Fibroblast of gingiva (primary cell): ENCODE measurements at regions not wholly inside any gene's neighbourhood (a gene's known extent, or its start where the extent isn't known, plus 50 kb on each side); places are given as distances from the start of the nearest gene placed in this dataset.
"Not testable (repeated sequence)": the region's sequence is repeated elsewhere in the genome, so short reads cannot be mapped to it uniquely, and the experiment has no call there.

Source experiments
- DNase-seq: peaks from one replicate; pipeline ENCODE4 v3.0.0-alpha.2; 2011; ENCODE audit warnings: low read depth

DNA sequence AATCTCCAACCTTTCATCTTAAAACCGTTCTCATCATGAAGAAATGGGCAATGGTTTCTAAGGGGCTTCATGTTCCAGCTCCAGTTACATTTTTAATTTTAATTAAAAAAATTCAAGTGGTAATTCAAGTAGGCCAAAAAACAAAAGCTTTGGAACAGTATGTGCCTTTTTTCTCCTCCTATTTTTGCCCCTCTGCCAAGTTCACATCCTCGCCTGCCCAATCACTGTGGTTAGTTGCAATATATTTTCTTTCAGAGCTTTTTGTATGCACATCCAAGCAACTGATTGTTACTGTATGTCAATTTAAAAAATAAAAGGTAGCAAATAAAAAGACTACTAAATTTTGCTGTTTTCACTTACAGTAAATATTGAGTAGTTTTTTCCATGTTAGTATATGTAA, 99.8 kb upstream of the B3GAT2 start:
- DNase-seq = peak; percentile 53

GRCh38 chr6:71066153-71066552, 109.3 kb upstream of the B3GAT2 start:
- DNase-seq = no peak

- DNase-seq = no peak
These were observed 111.0 kb upstream of the B3GAT2 start for GRCh38 chr6:71067816-71068215.

DNA sequence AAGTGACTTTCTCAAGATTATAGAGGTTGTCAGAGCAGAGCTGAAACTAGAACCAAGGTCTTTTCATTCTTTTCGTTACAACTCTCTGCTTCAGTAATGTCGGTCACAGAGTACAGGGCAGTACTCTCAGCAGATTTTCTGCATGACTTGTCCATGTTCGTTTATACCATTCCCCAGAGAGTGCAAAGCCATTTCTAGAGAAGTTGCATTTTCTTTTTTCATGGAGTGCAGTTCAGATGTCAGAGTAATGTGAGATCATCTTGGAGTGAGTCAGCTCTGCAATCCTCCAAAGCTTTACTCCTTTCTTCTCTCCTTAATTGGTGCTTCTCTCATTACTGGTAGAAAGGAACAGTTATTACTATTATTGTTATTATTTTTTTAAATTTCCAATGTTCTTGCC, 115.6 kb upstream of the B3GAT2 start:
- peak; percentile 28 for DNase-seq

DNA sequence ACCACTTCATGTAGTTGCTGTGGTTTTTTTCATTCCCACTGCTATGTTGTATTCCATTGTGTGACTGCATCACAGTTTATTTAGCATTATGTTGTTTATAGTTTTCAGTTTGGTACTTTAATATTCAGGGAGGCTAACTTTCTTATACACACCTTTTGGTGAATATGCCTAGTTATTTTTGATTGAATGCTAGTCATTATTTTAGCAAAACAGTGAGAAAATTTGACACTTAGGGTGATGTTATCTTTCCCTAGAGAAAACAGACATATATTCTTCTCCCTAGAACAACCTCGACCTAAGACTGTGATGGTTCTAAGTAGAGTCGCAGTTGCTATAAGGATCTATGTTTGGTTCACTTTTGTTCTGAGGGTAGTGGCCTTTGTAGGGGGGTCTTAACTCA, 120.8 kb upstream of the B3GAT2 start:
- no peak for DNase-seq

DNA sequence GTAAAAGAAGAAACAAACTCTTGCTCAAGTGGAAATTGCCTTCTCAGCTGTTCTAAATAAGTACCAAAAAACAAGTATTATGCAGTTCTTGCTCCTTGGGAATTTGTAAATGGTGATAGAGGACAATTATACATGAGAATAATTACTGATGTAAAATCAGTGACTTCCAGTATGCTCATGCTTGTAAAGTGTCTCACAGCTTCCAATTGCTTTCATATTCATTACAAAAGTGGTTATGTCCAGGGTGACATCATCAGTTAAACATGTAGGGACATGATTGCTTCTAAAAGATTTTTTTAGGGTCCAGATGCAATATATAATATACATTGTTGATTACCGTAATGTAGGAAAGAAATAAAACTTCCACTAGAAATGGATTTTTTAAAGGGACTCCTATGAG, 122.8 kb upstream of the B3GAT2 start:
- peak; percentile 14 for DNase-seq

DNA sequence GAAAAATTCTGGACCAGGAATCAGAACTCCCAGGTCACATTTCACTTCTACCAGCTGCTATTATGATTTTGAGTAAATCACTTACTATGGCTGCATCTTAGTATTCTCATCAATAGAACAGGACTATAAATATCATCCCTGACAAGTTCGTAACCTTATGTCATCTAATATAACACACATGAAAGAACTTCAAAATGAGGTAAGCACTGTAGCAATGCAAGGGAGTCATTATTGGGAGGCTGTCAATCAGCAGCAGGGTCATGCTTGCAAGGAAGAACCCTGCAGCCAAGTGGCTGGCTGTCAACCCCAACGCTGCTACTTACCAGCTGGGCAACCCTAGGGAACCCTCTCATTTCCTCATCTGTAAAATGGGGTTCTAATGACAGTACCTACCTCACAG, 123.3 kb upstream of the B3GAT2 start:
- DNase-seq = no peak

DNA sequence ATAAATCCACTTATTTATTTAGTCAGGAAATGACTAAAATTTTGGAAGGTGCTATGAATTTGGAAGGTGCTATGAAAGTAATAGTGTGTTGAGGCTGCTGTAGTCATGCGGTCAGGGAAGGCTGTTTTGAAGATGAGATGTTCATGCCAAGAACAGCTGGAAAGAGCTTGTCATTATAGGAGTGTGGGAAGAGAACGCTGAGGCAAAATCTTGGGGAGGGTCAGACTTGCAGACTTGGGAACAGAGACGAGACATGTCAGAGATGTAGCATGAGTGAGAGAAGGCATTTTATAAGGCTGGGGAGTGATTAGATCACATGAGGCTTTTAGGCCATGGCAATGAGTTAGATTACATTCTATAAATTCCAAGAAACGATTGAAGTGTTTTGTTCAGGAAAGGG, 124.0 kb upstream of the B3GAT2 start:
- DNase-seq = peak; percentile 13

GRCh38 chr6:71082033-71082650, 125.3 kb upstream of the B3GAT2 start:
- DNase-seq = peak; percentile 17

DNA sequence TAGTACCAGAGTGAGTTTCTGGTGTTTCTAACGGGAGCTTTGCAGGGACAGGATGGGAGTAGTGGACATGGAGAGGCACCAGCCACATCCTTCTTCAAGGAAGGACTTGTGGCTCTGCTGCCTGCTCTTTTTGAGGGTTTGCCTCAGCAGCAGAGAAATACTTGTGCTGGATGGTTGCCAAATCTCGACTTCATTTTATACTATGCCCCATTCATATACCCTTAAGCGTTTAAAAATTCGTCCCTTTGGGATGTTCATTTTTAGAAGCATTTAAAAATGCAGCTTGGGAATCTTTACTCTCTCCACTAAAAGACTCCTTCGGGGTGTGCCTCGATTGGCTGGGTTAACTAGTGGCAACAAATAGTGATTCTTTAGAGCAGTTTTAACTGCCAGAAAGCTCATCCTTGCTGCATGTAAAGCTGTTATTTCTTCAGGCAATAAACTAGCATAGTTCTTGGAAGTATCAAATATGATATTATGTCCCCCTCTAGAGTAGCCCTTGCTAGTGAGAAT, 126.5 kb upstream of the B3GAT2 start:
- no peak for DNase-seq

GRCh38 chr6:71088166-71088565, 131.3 kb upstream of the B3GAT2 start:
- no peak for DNase-seq

DNA sequence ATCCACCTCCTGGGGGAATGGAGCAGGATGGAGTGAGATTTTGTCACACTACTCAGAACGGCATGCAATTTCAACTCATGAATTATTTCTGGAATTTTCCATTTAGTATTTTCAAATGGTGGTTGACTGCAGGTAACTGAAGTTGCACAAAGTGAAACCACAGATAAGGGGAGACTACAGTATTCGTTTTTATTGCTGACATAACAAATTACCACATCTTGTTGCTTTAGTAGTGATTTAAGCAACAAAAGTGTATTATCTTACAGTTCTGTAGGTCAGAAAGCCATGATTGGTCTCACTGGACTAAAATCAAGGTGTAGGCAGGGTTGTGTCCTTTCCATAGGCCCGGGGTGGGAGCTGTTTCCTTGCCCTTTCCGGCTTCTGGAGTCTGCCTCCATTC, 133.4 kb upstream of the B3GAT2 start:
- DNase-seq = no peak

GRCh38 chr6:71091167-71091566, 134.3 kb upstream of the B3GAT2 start:
- DNase-seq = no peak

GRCh38 chr6:71091956-71092355, 135.1 kb upstream of the B3GAT2 start:
- no peak for DNase-seq

DNA sequence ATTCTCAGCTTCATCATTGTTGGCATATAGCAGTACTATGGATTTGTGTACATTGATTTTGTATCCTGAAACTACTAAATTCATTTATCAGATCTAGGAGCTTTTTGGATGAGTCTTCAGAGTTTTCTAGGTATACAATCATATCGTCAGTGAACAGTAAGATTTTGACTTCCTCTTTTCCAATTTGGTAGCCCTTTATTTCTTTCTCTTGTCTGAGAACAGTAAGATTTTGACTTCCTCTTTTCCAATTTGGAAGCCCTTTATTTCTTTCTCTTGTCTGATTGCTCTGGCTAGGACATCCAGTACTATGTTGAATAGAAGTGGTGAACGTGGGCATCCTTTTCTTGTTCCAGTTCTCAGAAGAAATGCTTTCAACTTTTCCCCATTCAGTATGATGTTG, 140.4 kb upstream of the B3GAT2 start:
- DNase-seq = not testable (repeated sequence)

DNA sequence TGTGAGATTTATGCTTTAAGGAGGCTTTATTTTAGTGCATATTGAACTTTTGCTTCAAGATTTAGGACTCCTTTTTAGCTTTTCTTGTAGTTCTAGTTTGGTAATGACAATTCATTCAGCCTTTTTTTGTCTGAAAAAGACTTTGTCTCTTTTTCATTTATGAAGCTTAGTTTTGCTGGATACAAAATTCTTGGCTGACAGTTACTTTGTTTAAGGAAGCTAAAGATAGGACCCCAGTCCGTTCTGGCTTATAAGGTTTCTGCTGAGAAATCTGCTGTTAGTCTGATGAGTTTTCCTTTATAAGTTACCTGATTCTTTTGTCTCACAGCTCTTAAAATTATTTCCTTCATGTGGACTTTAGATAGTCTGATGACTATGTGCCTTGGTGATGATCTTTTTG, 142.8 kb upstream of the B3GAT2 start:
- DNase-seq = no peak

DNA sequence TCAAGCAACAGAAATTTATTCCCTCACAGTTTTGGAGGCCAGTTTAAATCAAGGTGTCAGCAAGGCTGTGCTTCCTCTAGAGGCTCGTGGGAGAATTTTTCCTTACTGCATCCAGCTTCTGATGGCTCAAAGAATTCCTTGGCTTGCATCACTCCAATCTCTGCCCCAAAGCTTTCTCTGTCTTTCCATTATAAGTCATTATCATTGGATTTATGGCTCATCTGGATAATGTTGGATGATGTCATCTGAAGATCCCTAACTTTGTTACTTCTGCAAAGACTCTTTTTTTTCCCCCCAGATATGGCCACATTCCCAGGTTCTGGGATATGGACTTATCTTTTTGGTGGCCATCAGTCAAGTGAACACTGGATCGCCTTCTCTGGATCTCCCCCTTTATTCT, 146.3 kb upstream of the B3GAT2 start:
- DNase-seq = no peak

- DNase-seq = no peak
These were observed 146.8 kb upstream of the B3GAT2 start for GRCh38 chr6:71103641-71104040.

- no peak for DNase-seq
These were observed 149.4 kb upstream of the B3GAT2 start for GRCh38 chr6:71106276-71106675.

- DNase-seq = peak; percentile 43
These were observed 151.1 kb upstream of the B3GAT2 start for GRCh38 chr6:71107911-71108420.

DNA sequence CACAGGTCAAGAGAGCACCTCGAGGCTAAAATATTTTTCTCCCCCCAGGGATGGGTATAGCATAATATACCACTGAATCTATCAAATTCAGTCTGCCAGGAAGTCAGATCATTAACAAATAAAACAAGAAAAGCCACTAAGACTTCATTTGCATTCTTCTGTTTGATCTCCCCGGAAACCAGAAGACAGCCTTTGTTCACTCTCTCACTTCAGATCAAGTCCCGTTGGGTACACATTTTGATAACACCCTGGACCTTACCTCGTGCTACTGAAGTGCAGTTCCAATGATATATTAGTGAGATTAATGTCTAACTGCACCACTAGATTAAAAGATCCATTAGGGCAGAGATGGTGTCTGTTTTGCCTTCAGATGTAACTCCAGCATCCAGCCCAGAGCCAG, 157.7 kb upstream of the B3GAT2 start:
- DNase-seq = no peak

- DNase-seq = no peak
These were observed 158.1 kb upstream of the B3GAT2 start for GRCh38 chr6:71114986-71115385.

- DNase-seq = no peak
These were observed 162.7 kb upstream of the B3GAT2 start for GRCh38 chr6:71119560-71119959.

DNA sequence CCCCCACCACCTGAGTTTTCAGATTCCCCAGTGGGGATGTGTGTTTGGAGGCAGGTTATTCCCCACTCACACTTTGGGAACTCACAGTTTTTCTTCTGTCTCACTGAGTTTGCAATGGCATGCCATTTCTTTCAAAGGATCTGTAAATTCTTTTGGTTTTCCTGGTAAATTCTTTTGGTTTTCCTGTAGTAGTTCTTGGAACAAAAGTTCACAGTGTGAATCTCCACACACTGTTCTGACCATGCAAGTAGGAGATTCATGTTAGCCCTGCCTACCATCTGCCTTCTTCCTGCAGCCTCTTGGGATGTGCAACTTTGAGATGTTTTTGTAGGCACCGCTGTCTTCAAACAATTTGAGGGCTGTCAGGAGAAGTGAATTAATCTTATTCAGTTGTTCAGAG, 165.6 kb upstream of the OGFRL1 start:
- no peak for DNase-seq
